Limb (tissue), 2 donors: ENCODE measurements at regions not wholly inside any gene's neighbourhood (a gene's known extent, or its start where the extent isn't known, plus 50 kb on each side); places are given as distances from the start of the nearest gene placed in this dataset.
"Not testable (repeated sequence)": the region's sequence is repeated elsewhere in the genome, so short reads cannot be mapped to it uniquely, and the experiment has no call there.

Source experiments
- DNase-seq, 2 donors: peaks; one replicate each; pipeline ENCODE4 v3.0.0-alpha.2; 2016; ENCODE audit errors: extremely low spot score in 2 of 2

DNA sequence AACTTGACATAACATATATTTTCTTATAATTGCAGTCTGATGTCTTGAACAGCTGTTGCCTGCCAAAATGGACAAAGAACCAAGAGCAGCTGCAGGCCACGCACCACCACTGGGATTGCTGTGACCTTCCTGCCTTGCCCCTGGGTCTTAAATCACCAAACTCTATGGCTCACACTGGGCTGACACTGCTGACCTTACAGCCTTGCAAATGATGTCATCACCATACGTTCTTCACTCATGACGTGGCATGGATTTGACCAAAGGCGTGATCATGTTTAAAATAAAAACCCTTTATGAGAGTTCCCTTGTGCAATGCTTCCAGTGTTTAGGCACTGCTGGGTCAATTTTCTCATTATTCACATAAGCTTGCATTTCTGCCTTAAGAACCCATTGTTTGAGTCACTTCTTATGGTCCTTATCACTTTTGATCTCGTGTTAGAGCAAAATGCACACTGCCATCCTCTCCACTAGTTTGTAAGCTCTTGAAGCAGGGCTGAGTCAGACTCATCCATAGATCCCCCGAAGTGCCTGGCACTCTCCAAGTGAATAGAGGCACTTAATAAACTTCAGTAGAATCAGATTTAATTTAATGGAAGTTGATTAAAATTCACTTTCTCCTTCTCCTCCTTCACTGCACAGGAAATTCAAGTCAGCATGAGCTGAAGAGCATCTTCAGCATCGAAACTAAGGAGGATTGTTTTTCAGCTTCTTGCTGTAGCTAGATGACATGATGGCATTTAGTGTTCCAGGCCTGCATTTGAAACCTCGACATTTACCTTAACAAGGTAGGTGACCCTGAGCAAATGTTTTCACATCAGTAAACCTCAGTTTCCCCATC lies 132.4 kb upstream of the PZP start:
- peak in 1 of 2 donors; percentile 33 for DNase-seq

DNA sequence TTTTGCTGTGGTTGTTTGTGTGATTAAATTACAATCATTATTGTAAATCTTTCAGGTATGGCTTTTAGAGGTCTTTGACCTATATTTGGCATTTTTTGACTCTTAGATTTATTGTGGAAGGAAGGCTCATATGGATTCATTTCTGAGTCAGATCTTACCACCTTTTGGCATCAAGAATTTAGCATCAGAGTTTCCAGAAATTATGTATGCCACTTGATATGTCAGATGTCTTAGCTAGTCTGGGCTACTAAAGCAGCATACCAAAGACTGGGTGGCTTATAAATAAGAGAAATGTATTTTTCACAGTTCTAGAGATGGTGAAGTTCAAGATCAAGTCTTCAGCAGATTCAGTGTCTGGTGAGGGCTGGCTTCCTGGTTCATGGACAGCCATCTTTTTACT lies 129.5 kb upstream of the PZP start:
- DNase-seq, result no peak

DNA sequence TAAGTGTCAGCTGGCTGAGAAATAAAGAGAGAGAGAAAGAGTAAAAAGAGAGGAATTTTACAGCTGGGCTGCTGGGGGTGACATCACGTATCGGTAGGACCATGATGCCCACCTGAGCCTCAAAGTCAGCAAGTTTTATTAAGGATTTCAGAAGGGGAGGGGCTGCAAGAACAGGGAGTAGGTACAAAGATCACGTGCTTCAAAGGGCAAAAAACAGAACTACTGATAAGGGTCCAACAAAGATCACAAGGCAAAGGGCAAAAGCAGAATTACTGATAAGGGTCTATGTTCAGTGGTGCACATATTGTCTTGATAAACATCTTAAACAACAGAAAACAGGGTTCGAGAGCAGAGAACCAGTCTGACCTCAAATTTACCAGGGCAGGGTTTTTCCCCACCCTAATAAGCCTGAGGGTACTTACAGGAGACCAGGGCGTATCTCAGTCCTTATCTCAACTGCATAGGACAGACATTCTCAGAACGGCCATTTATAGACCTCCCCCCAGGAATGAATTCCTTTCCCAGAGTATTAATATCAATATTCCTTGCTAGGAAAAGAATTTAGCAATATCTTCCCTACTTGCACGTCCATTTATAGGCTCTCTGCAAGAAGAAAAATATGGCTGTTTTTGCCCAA lies 128.3 kb upstream of the PZP start:
- not testable (repeated sequence) for DNase-seq

DNA sequence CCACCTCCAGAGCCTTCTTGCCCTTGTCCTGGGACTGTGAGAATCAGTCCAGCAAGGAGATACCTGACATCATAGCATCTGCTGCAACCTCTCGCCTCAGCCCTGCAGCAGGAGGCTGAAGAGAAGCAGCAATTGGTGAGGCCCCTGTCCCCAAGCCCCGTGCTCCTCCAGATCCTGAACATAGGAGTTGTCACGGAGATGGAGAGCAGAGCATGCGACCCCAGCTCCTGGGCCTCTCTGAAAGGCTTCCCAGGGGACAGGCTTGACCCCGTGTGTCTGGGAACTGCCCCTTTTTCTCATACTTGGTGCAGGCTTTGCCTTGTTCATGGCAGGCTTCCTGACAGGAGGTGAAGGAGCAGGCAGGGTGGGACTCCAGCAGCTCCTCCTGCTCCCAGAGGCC lies 127.7 kb upstream of the PZP start:
- DNase-seq, result no peak

DNA sequence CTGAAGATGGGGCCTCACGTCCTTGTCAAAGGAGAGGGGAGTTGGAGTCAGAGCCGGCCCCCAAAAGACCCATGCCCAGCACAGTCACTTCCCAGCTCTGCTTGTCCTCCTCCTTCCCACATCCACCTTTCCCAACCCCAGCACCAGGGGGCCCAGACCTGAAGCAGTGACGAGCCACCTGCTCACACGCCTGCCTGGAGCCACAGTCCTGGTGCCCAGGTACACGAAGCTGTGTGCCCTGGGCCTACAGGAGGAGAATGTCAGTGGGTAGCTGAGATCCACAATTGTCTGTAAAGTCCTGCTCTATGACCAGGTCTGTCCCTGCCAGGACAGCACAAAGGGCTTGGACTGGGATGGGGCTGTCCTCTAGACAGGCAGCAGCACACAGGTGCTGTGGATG lies 126.8 kb upstream of the PZP start:
- no peak for DNase-seq

DNA sequence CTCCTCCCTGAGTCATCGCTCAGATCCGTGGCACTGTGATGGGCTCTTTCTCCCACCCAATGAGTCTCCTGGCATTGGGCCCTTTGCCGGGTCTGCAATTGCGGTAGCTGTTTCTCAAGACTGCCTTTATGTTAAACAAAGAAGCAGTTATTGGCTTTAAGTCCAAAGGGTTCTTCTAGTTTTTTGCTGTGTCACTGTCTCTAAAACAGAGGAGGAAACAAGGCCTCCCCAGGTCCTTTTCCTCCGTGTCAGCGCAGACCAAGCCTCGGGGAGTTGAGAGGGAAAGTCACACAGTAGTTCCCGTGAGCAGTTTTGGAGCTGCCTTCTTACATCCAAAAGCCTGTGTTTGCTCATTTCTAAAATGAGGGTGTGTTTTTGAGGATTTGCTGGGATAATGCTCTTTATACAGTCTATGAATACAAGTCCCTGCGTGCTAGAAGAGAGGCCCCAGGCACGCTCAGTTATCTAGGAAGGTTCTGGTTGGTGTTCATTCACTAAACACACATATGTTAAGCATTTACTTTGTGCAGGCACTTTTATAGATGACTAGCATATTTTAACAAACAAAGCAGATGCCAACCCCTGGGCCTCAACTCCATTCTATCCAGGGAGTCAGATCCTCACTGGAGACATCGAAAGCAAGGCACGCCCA lies 126.0 kb upstream of the PZP start:
- DNase-seq, result peak in 1 of 2 donors; percentile 15

DNA sequence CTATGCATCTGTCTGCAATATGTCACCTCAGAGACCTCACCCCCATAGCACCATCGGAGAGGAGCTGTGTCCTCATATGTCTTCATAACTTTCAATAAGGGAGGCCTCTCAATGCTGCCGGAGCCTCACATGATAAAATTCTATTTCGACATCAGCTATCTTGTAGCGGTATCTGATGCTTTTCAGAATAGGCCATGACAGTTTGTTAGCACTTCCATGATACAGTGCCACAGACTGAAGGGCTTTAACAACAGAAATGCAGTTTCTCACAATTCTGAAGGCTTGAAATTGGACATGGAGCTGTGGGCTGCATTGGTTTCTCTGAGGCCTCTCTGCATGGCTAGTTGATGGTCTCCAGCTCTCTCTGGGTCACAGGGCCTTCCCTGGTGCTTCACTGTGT lies 125.0 kb upstream of the PZP start:
- DNase-seq, result peak in 1 of 2 donors; percentile 17

DNA sequence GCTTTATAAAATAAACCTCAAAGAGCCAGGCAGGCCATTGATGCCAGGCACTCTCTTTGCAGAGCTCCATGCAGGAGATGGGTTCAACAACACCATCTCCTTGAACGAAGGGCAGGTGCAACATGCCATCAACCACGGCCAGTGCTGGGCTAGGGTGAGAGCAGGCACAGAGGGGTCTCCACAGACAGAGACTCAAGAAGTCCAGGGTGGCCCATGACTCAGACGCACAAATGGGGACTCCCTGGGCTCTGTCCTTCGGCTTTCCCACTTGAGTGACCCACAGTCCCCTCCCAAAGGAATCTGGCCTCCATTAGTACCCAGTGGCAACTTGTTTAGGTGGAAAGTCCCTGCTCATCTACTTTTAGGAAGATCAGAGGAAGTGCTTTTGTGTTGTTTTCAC lies 124.4 kb upstream of the PZP start:
- DNase-seq, result no peak

DNA sequence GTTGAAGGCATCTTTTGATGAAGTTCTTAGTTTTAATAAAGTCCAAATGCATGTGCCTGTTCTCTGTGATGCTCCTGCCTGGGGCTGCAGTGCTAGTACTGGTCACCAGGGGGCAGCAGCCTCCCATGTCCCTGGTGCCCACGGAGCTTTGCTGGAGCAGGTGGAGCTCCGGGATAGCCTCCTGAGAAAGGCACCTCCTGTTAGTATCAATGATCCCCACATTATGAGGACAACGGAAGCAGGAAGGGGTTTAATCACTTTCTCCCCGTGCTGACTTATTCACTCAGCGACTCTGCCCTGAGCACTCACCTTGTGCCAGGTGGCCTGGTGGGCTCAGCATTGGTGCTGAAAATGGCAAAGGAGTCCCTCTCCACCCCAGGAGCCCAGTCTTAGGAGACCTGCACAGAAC lies 123.0 kb upstream of the PZP start:
- DNase-seq, result peak; percentile 44 to 84

DNA sequence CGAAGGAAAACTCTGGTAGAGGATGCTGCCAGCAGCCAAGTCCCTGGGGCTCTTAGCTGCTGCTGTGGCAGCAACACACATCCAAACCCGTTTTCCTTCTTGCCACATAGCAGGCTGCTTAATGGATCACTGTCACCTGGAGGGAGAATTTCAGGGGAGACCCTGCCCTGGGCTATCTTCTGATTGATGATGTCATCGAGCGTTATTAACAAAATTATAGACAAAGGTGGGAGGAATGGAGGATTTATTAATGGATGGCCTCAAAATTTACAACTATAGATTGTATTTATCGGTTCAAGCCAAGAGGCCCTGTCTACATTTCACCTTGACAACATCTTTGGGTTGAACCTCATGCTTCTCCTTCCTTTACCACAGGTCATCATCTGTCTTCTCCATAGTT lies 120.8 kb upstream of the PZP start:
- no peak for DNase-seq

DNA sequence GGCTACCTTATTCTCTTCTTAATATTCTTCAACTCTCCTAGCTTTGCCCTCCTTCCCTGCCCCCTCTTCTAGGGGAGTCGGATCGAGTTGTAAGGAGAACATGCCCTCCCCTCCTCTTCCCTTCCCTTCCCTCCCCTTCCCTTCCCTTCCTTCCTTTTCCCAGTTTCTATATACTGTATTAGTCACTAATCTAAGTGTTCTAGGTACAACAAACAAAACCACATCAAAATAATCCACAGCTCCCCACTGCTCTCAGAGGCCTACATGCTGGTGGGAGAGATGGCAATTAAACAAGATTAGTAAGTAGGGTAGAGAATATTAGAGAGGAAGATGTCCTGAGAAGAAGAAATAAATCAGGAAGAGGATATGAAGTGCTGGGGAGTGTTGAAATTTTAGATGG lies 119.9 kb upstream of the PZP start:
- no peak for DNase-seq

DNA sequence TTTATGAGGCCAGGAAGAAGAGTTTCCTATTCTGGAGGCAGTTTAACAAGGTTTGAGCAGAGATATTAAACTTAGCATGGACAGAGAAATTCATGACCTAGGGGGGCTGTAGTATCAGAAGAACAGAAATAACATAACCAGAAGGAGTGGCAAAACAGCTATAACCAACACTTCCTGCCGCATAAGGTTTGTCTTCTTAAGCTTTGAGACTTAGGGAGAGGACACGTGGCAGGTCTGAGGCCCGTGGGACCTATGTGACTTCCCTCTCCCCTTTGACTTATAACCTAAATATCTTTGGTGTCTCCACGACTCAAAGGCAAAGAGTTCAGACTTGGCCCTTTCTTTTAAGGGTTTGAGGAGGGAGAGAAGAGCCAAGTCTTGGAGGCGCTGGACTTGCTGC lies 119.1 kb upstream of the PZP start:
- no peak for DNase-seq

DNA sequence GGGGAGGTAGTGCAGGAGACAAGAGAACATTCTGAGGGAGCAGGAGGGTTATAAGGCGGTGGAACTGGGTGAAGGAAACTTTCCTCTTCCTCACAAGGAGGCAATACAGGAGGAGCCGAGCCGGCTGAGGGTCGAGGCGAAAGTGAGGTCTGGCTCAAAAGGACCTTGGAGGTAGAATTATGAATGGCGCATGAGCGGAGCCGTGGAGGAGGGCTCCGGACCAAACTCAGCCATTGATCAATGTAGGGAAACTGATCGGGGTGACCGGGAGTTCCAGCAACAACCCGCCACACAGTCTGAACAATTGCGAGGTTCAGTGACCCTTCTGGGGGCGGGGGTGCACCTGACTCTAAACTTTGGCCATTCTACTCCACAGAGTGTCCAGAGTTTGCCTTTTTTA lies 118.7 kb upstream of the PZP start:
- not testable (repeated sequence) for DNase-seq

DNA sequence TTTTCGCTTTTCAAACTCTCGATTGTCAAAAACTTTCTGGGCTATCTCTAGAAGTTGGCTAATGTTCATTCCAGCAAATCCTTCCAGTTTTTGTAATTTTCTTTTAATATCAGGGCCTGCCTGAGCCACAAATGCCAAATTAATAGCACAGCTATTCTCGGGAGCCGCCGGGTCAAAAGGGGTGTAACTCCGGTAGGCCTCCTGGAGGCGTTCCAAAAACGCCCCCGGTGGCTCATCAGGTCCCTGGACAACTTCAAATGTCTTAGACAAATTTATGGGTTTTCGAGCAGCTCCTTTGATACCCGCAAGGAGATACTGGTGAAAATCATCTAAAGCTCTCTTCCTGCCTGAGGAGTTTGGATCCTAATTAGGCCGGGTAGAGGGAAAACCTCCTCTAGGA lies 117.9 kb upstream of the PZP start:
- no peak for DNase-seq

DNA sequence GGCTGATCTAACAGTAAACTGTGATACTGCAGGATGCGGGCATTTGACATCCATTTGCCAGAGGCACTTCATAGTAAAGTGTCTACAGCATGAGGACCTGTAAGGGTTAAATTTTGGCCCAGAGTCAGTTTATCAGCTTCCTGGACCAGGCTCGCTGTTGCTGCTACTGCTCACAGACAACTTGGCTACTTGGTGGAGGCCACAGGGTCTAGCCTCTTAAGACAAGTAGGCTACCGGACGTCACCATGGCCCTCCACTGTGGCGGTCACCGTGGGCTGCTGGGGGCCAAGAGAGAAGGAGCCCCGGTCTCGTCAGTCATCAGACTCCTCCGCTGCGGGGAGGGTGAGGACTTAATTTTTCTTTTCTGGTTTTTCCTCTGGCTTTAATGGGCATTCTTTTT lies 117.3 kb upstream of the PZP start:
- DNase-seq, result no peak

DNA sequence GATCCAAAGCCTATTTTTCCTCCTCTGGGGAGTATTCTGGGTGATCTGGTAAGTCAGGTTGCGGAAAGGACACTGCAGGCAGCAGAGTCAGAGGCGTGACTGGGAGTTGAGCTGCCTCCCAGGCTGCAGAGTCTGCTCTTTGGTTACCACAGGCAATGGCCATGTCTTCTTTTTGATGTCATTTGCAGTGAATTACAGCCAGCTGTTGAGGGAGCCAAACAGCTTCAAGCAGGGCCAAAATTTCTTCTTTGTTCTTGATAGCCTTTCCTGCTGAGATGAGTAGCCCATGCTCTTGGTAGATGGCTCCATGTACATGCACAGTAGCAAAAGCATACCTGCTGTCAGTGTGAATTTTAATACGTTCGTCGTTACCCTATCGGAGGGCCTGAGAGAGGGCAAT lies 116.6 kb upstream of the PZP start:
- DNase-seq, result no peak

DNA sequence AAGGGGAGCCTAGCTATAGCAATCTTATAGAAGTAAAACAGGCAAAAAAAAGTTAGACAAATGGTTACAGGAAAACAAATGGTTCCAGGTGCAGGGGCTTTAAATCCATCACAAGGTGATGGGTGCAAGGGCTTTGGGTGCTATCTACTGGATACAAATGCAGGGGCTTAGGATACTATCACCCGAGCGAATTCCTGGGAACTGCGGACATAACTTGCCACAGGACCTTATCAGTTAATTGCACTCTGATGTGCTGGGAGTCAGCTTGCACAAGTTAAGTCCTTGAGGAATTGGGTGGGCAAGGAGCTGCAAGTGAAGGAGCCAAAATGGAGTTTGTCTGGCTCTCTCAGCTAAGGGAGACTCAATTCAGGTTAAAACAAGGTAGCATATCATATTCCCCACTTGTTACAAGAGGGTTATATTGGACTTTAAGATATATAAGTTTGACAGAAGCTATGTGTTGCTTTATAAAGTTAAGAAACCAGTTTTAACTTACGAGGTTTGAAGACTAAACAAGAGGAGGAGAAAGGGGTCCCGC lies 115.0 kb upstream of the PZP start:
- DNase-seq, result no peak

DNA sequence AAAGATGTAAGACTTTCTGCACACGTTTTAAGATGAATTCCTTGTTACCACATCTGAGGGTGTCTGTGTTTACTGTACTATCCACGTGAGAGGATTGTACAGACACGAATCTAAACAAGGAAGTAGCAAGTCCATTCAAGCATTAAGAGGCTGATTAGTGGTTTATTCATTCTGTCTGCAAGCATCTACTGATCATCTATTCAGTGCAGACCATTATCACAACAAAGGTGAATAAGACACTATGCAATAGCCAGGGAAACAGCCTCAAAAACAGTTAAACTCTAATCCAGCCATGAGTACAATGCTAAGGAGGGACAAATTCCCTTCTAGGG lies 111.6 kb upstream of the PZP start:
- DNase-seq, result no peak

DNA sequence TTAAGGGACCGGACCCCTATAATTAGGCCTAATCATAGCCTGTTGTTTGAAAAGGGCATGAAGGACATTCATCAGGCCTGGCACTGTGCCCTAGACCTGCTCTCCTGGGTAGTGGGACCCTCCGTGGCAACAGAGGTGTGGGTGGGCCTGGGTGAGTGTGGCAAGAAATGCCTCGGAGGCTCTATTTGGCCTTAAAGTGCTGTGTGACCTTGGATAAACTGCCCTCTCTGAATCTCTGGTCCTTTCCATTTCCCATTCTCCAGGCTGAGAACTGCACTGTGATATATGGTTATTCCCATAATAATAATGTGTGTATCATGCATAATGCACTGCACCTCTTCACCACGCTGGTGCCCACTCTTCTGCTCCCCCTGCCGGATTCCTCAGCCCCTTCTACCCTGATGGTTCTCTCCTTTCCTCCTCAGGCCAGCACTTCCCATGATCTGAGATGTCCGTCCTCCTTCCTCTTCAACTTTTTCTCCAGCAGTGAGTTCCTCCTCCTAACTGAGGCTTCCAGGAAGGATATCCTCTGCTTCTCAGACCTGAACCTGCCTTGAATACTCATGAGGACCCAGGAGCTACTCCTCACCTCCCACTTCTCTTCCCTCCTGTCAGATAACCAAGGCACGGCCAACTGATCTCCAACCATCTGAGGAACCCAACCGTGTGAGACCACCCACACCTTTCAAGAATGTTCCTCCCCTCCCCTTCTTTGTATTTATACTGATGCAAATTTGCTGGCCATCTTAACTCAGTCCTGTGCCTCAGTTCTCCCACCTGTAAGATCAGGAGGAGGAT lies 111.0 kb upstream of the PZP start:
- no peak for DNase-seq

DNA sequence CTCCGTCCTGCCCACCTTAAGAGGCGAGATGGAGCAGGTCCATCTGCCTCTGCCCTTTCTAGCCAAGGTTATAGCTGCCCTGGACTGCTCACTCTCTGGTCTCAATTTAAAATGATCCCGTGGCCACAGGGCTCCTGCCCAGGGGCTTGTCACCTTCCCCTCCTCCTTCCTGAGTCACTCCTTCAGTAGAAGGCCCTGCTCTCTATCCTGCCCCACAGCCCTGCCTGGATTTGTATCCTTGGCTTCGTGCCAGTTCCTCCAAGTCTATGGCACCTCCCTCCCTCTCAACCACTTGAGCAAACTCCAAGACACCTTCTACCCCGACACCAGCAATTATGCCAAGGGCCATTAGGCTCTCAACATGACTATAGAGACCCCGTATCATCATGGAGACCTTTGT lies 105.3 kb upstream of the PZP start:
- DNase-seq, result not testable (repeated sequence)
